ENCODE measurements at regions not wholly inside any gene's neighbourhood (a gene's known extent, or its start where the extent isn't known, plus 50 kb on each side); places are given as distances from the start of the nearest gene placed in this dataset.
A peak's percentile ranks its signal among the peaks of the same experiment; 100 is the strongest.
"Not testable (repeated sequence)": the region's sequence is repeated elsewhere in the genome, so short reads cannot be mapped to it uniquely, and the experiment has no call there.

DNA sequence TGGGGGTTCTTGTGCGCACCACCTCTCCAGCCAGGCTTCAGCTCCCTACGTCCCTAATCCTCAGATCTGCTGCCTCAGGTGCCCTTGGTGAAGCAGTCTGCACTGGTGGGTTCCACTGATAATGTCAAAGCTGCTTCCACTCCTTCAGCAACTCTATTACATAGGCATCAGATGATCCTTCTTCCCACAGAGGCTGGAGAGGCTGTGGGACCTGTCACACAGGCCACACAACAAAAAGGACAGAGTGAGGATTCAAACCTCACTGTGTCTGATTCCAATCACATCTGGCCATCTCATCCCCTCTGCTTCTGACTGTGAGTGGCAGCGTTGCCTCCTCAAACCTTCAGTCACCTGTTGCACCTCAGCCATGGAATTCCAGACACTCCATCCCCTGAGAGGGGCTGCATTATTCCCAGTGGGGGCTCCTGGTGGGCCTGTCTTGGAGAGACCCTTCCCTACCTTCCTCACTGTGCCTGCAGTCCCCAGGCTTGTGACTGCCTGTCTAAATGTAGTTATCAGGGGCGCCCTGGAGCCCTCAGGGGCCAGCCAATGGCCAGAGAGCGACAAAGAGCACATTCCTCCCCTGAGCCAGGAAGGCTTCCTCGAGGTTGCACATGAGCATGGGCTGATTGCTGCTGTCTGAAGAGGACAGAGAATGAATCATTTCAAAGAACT lies 211.4 kb upstream of the ECI2 start:
- no peak for DNase-seq

DNA sequence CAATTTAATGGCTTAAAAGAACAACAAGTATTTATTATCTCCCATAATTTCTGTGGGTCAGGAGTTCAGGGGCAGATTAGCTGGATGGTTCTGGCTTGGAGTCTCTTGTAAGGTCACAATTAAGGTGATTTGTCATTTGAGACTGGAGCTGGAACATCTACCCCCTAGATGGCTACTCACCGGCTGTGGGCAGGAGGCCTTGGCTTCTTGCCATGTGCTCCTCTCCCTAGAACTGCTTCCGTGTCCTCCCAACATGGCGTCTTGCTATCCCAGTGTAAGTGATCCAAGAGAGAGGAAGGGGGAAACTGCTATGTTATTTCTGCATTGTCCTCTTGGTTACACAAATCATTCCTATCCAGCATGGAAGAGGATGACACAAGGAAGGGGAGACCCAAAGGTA lies 210.2 kb upstream of the ECI2 start:
- DNase-seq: no peak

DNA sequence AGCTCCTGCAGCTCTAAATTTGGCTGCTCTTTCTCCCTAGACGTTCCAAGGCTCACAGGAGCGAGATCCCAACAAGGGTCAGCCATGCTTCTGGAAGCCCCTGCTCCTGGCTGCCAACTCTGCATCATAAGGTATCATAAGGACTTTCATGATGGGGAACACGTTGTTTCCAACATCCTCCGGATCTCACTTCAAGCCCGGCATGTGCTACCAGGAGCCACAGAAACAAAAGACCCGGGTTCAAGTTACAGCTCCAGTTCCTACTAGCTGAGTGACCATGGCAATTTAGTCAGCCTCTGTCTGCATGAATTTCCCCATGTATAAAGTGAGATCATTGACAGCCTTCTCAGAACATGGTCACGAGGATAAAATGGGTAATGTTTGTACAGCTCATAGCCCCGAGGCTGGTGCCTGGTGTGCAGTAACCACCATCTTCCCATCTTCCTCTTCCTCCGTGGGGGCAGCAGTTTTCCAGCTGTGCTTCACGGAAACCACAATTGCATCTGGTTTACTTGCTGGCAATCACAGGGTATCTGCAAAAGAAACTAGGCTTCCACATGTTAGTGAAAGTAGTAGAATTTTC lies 209.0 kb upstream of the ECI2 start:
- DNase-seq: peak; percentile 44

DNA sequence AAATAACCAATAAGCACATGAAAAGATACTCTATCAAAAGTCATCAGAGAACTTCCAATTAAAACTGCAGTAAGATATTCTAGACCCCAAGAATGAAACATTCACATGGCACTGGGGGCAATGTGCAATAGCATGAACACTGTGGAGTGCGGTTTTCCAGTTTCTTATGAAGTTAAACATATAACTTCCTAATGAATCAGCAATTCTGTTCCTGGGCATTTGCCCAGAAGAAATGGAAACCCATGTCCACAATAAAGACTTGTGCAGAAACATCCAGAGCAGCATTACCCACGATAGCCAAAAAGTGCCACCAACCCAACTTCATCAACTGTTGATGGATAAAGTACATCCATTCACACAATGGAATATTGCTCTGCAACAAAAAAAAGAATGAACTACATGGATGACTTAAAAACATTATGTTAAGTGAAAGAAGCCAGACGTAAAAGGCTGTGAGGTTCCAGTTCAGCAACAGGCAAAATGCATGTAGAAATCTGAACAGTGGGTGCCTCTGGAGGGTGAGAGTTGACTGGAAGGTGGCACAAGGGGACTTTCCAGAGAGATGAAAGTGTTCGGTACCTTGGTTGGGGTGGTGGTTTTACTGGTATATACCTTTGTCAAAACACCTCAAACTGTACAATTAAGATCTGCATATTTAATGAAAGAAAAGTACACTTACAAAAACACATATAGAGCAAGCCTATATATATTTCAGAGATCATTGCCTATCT lies 207.2 kb upstream of the ECI2 start:
- DNase-seq: no peak

DNA sequence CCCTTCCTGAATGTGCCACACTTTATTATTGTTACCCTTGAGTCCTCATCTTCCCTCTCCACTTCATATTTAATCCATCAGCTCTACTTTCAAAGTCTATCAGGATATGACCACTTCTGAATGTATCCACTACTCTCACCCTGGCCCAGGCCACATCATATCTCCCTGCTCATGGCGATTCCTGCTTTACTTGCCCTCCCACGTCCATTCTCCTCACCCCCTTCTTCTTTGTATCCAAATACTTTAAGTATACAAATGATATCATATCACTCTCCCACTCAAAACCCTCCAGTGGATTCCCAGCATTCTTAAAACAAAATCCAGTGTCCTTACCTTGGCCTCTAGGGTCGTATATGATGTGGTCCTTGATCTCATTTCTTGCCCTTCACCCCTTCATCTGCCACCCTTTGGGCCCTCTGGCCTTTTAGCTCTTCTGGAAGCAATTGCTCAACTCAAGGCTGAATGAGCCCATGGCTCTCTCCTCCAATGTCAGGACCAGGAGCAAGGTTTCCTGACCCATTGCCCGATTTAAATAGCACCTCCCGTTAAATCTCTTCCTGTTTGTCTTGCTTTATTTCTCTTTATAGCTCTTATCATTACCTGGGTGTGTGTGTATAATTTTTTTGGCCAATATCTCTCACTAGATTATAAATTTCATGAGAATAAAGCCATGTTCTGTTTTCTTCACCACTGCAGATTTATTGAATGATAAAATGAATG lies 205.9 kb upstream of the ECI2 start:
- no peak for DNase-seq

DNA sequence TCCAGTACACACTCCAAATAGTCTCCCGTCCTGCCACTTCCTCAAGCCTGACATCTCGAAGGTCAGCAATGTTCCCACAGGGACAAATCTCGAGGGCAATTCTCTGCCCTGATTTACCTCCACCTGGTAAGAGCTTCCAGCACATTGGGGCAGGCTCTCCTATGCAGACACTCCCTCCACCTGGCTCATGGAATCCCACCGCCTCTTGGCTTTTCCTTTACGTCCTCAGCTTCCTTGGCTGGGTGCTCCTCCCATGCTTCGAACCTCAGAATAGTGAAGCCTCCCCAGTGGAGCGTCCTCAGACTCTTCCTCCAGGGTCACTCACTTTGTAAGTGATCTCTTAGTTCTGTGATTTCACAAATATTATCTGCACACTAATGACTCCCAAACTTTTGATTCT lies 205.2 kb upstream of the ECI2 start:
- no peak for DNase-seq

DNA sequence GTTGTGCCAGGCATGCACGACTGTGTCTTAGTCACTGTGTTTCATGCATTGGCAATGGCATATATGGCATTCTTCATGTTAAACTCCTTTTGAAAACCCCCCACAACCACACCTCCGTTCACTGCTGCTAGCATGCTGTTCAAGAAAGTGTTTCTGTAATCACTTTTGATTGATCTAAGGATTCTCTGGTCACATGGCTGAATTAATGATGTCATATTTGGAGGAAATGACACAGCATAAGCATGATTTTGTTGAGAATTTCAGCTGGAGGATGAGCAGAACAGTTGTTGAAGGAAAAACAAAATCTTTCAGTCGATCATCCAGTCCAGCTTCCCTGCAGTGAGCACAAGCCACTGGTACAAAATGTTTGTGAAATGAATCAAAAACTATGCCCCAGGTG lies 203.5 kb upstream of the ECI2 start:
- DNase-seq: no peak

DNA sequence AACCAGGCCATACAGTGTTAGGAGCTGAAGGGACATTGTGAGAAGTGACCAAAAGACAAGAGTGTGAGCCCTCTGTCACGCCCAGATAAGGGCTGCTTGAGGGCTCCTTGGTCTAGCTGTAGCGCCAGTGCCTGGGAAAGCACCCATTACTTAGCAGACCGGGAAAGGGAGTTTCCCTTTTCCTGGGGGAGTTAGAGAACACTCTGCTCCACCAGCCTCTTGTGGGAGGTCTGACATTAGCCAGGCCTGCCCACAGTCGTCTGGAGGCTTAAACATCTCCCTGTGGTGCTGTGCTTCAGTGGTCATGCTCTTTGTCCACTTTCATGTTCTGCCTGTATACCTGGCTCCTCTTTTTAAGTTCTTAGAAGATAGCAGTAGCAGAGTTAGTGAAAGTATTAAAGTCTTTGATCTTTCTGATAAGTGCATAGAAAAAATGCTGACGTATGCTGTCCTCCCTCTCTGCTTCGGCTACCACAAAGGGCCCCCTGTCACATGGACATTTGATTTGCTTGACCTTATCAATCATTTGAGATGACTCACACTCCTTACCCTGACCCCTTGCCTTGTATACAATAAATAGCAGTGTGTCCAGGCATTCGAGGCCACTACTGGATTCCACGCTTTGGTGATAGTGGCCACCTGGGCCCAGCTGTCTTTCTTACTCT lies 201.5 kb upstream of the ECI2 start:
- no peak for DNase-seq

DNA sequence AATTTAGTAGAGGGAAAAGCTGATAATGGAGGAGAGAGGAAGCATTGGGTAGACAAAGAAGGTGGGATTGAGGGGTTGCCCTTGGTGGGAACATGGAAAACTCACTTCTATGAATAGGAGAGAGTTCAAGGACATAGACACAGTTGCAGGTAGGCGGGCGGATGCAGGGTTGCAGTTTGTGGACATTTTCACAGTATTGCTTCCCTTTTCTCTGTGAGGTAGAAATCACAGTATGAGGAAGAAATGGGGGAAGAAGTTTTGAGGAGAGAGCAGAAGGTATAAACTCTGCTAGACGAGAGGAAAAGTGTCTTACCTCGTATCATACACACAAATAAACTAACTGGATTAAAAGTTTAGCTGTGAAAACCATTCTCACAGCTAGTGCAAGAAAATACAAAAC lies 200.7 kb upstream of the ECI2 start:
- DNase-seq: no peak

DNA sequence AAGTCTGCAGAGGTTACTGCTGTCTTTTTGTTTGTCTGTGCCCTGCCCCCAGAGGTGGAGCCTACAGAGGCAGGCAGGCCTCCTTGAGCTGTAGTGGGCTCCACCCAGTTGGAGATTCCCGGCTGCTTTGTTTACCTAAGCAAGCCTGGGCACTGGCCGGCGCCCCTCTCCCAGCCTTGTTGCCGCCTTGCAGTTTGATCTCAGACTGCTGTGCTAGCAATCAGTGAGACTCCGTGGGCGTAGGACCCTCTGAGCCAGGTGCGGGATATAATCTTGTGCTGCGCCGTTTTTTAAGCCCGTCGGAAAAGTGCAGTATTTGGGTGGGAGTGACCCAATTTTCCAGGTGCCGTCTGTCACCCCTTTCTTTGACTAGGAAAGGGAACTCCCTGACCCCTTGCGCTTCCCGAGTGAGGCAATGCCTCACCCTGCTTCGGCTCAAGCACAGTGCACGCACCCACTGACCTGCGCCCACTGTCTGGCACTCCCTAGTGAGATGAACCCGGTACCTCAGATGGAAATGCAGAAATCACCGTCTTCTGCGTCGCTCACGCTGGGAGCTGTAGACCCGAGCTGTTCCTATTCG lies 198.9 kb upstream of the ECI2 start:
- not testable (repeated sequence) for DNase-seq

DNA sequence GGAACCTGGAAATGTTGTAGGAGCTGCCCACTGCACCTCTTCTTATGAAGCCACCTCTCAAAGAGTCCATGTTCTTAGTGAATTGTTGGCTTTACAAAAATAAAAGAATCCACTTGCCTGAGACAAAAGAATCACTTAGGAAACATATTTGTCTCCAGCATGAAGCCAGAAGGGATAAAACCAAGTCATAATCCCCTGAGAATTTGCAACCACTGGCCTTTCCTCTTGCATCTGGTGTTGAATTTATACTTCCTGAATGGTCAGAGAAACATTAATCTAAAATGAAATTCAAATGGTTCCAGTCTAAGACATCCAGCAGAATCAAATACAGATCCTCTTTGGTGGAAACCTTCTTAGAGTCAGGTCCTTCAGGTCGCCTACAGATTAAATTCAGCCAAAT lies 192.5 kb upstream of the ECI2 start:
- DNase-seq: no peak

DNA sequence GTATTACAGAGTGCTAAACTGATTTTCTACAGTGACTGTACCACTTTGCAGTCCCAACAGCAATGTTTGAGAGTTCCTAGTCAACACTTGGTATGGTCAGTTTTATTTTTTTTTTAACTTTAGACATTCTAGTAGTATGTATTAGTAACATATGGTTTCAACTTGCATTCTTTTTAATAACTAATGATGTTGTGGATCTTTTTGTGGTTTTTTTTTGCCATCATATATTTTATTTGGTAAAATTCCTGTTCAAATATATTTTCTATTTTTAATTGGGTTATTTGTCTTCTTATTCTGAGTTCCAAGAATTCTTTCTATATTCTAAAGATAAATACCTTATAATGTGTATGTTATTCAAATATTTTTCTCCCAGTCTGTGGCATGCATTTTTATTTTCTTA lies 189.4 kb upstream of the ECI2 start:
- DNase-seq: no peak

DNA sequence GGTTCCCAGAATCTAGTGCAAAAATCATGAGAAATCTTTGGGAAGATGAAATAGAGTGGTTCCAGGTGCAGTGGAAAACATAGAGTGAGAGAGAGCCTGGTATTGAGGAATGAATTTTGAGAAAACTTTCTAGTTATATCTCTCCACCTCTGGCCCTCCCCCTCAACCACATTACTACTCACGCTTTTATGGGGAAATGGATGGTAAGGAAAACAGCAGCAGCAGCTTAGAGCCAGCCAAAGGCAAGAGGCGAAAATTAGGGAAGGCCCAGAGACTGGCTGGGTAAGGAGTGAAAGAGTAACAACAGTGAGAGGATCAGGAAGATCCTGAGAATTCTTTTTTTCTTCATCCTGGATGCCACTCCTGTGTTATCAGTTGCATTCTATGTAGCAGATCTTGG lies 187.9 kb upstream of the ECI2 start:
- DNase-seq: no peak

DNA sequence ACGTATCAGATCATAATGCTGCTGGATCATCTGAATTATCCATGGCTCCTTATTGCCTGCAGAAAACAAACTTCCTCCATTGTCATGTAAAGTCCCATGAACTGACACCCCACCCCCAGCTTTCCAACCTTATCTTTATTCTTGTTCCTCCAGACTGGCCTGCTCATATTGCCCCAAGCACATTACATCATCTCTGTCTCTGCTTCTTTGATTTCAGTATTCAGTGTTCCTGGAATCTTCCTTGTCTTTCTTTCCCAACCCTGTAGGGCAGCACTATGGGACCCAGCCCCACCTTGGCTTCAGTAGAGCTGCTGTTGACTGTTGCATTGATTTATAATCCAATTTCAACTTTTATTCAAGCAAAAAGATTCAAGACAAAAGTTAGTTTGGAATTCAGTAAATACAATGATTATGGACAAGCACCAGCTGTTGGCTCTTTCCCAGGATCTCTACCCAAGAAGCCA lies 187.5 kb upstream of the ECI2 start:
- DNase-seq: no peak

DNA sequence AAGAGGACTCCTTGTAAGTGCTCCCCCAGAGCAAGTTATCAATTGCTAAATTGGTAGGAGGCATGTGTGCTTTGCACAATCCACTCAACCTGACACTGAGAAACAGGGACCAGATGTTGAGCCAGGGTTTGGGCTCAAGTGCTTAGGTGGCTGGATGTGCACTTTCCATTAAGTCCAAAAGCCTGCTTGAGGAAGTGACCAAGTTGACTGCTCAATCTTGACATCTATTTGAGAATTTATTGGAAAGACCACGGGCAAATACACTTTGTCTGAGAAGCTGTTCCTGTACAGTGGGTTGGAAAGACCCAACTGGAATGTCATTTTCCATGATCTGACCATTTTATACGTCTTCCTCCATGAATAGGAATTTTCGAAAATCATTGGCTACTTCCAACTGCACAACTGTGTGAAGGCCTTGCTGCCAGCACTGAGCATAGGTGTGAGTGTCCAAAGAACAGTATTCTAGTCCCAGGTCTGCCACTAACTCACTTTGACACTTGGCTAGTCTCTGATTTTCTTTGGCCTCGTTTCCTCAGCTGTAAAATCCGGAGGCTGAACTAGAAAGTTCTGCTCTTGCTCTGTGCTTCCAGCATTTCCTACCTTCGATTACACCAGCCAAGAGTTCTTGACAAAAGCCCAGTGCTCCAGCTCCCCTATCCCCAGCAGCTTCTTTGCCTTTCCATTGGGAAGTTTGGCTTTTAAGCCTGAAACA lies 186.9 kb upstream of the ECI2 start:
- no peak for DNase-seq

DNA sequence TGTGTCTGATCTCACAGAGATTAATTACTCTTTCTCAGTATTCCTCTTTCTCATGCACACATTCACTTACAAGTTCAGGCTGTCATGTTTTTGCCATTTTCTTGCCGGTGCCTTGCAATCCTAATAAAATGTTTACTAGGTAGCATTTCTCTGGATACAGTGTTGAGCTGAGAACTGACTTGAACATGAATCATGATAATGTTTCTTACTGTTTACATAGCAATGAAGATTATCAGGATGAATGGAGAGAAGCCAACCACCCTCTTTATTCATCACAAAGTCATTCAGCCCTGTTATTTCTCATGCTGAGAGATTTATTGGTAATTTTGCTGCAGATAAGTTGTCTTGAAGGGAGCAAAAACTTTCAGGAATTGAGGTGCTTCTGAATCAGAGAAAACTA lies 185.5 kb upstream of the ECI2 start:
- no peak for DNase-seq

DNA sequence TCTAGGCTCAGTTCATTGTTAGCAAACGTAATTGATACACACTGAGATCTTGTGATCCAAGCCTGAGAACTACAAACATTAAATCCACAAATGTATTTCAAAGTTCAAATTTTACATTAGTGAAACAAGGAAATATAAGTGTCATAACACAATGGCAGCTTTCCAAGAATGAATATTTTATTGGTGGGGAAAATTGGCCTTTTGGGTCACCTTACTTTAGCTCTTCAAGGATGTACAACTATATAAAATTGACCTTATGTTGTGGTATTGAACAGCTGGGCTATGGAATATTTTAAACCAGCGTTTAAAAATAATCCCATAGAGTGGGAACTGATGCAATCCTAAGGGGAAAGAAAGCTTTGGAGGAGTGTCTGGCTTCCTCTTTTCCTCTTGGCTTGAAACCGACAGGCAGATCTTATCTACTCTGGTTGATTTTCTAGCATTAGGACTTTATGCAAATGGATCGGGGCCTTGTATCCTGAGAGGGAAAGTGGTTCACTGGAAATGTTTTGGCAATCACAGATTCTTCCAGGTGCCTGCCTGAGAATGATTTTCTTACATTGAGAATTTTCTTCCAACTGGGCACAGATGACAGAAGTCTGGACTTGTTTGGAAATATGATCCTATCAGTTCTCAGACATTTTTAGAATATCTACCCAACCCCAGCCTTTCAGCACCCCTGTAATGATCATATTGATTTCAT lies 184.8 kb upstream of the ECI2 start:
- no peak for DNase-seq

DNA sequence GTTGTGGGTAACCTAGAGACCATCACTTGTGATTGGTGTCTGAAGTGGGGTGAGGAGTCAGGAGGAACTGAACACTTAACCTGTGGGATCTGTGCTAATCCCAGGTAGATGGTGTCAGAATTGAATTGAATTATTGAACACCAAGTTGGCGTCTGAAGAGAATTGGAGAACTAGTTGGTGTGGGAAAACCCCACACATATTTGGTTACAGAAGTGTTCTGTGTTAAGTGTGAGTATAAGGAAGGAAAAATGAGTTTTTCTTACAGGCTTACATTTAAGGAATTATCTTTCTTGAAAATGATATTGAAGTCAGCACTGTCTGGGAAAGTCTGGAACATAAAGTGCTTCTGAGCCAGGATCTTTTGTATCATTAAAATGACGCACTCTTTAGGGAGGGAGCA lies 182.9 kb upstream of the ECI2 start:
- DNase-seq: no peak

DNA sequence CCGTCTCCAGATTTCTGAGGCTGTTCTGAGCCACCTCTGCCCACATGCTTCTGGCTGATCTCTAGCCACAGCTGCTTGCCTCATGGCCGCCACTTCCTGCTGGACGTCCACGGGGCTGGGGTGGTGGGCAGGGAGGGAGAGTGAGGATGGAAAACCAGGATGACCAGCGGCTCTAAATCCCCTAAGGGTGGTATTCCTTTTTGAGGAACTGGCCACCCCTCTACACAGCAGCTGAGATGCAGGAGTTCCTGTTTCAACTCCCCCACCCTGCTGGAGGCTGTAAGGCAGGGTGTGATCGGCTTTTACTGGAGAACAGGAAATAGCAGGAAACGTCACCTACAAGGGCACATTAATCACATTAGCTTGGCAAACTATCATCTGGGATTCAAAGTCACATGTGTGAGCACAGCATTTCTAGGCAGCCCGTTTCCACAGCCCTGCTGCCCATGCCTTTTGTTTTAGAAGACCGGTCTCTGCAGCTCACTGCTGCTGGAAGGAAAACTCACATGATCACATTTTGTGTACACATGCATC lies 181.6 kb upstream of the ECI2 start:
- DNase-seq: peak; percentile 37

DNA sequence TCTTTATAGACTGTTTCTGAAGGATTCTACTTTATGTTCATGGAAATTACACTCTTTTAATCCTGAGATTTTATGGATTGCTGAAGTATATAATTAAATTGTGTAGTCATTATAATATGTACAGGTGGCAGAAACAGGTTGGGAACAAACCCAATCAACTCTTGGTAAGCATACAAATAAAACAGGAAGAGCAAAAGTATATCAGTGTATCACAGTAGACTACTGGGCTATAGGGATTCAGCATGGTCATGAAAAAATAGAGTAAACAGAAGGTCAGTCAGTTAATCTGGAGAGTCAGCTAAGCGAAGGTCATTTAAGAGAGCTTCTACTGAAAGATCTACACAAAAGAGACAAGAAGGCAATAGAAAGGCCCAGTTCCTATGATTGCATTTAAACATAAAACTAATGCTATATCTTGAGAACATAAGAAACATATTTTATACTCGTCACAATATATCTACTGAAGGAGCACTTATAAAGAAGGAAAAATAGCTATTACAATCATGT lies 178.9 kb upstream of the ECI2 start:
- no peak for DNase-seq
